Neural cell (in vitro differentiated cells): ENCODE measurements at regions not wholly inside any gene's neighbourhood (a gene's known extent, or its start where the extent isn't known, plus 50 kb on each side); places are given as distances from the start of the nearest gene placed in this dataset.

ENCODE experiments used
- H2AFZ ChIP-seq: fragments of 200-600, 300-800 bp; sonication (generic), shearing (Covaris generic); 2 replicates; pipeline ENCODE4 v1.6.0; 2014; ENCODE audit warnings: low read depth, mild to moderate bottlenecking, antibody characterized with exemption, low read length, moderate library complexity
- H3F3A ChIP-seq: fragments of 200-600 bp; shearing (Covaris generic); 2 replicates; pipeline ENCODE4 v1.6.1; 2016; ENCODE audit warnings: mild to moderate bottlenecking, moderate library complexity, mixed read lengths, antibody characterized with exemption, low read length; ENCODE audit not compliant: insufficient read depth, poor library complexity, severe bottlenecking
- H3K27ac ChIP-seq: fragments of 200-600, 300-800 bp; sonication (generic), shearing (Covaris generic); 2 replicates; pipeline ENCODE4 v1.5.1; 2014; ENCODE audit warnings: mild to moderate bottlenecking, low read length, moderate library complexity
- H3K27me3 ChIP-seq: fragments of 300-800, 200-600 bp; sonication (generic), shearing (Covaris generic); 2 replicates; pipeline ENCODE4 v1.6.0; 2014; ENCODE audit warnings: mild to moderate bottlenecking, low read depth, low read length, moderate library complexity; ENCODE audit not compliant: insufficient read depth
- H3K36me3 ChIP-seq: fragments of 300-800, 200-600 bp; sonication (generic), shearing (Covaris generic); 2 replicates; pipeline ENCODE4 v1.5.1; 2014; ENCODE audit warnings: mild to moderate bottlenecking, antibody characterized with exemption, low read length, moderate library complexity; ENCODE audit not compliant: insufficient read depth
- H3K4me2 ChIP-seq: fragments of 300-800, 200-600 bp; sonication (generic), shearing (Covaris generic); 2 replicates; pipeline ENCODE4 v1.6.0; 2014; ENCODE audit warnings: mild to moderate bottlenecking, low read length
- H3K4me3 ChIP-seq: fragments of 300-800, 200-600 bp; sonication (generic), shearing (Covaris generic); 2 replicates; pipeline ENCODE4 v1.5.1; 2014; ENCODE audit warnings: mild to moderate bottlenecking, low read length, moderate library complexity
- H3K79me2 ChIP-seq: fragments of 200-600 bp; shearing (Covaris generic); replicated peaks from 2 replicates; pipeline ENCODE4 v1.6.0; 2014; ENCODE audit warnings: mild to moderate bottlenecking, low read length, moderate library complexity; ENCODE audit not compliant: insufficient read depth
- H3K9ac ChIP-seq: fragments of 300-800, 200-600 bp; sonication (generic), shearing (Covaris generic); 2 replicates; pipeline ENCODE4 v1.6.1; 2016; ENCODE audit warnings: mild to moderate bottlenecking, low read length, mixed read lengths
- H3K9me2 ChIP-seq: fragments of 200-600 bp; shearing (Covaris generic); 2 replicates; pipeline ENCODE4 v1.6.1; 2016; ENCODE audit warnings: mild to moderate bottlenecking, low read length, mixed read lengths; ENCODE audit not compliant: insufficient read depth
- H3K9me3 ChIP-seq: fragments of 200-600, 300-800 bp; sonication (generic), shearing (Covaris generic); 2 replicates; pipeline ENCODE4 v1.6.1; 2016; ENCODE audit warnings: mild to moderate bottlenecking, mixed run types, low read length, moderate library complexity, mixed read lengths
- H4K20me1 ChIP-seq: fragments of 200-600 bp; shearing (Covaris generic); 2 replicates; pipeline ENCODE4 v1.6.1; 2016; ENCODE audit warnings: mild to moderate bottlenecking, mixed run types; ENCODE audit not compliant: insufficient read depth
- CTCF ChIP-seq: fragments of 450-650 bp; IDR thresholded peaks from 2 replicates; pipeline ENCODE4 v1.5.1; 2014; ENCODE audit warnings: antibody characterized with exemption, mild to moderate bottlenecking, moderate library complexity; ENCODE audit not compliant: poor library complexity, severe bottlenecking
- EP300 ChIP-seq: fragments of 450-650 bp; conservative IDR thresholded peaks from 2 replicates; pipeline ENCODE4 v1.6.1; 2014; ENCODE audit warnings: antibody characterized with exemption, mild to moderate bottlenecking, moderate library complexity; ENCODE audit not compliant: poor library complexity, severe bottlenecking
- EZH2 ChIP-seq: fragments of 200-600, 300-800 bp; shearing (Covaris generic), sonication (generic); IDR thresholded peaks from 2 replicates; pipeline ENCODE4 v1.6.1; 2014; ENCODE audit warnings: antibody characterized with exemption, low read length, borderline replicate concordance, mild to moderate bottlenecking; ENCODE audit not compliant: insufficient read depth, poor library complexity, severe bottlenecking
- MXI1 ChIP-seq: fragments of 450-650 bp; conservative IDR thresholded peaks from 2 replicates; pipeline ENCODE4 v1.6.1; 2014; ENCODE audit warnings: antibody characterized with exemption, mild to moderate bottlenecking; ENCODE audit not compliant: poor library complexity, severe bottlenecking
- POLR2AphosphoS5 ChIP-seq: IDR thresholded peaks from 2 replicates; pipeline ENCODE4 v1.6.1; 2012
- RAD21 ChIP-seq: fragments of 450-650 bp; conservative IDR thresholded peaks from 2 replicates; pipeline ENCODE4 v1.6.1; 2014; ENCODE audit warnings: antibody characterized with exemption, mild to moderate bottlenecking, moderate library complexity
- SMC3 ChIP-seq: fragments of 450-650 bp; conservative IDR thresholded peaks from 2 replicates; pipeline ENCODE4 v1.6.1; 2014; ENCODE audit warnings: antibody characterized with exemption, mild to moderate bottlenecking, moderate library complexity; ENCODE audit not compliant: poor library complexity
- TAF1 ChIP-seq: IDR thresholded peaks from 2 replicates; pipeline ENCODE4 v1.6.1; 2012; ENCODE audit warnings: low read depth
- TF ChIP-seq, protein P1 (sequence below): IDR thresholded peaks from 2 replicates; pipeline ENCODE4 v1.6.1; 2012; ENCODE audit warnings: borderline replicate concordance

- H3K27me3 ChIP-seq = no peaks in the 10 kb centered on the region
- no peak overlapping the region for H3K4me3 ChIP-seq
- no peaks in the 10 kb centered on the region for H3K36me3 ChIP-seq
- H3K27ac ChIP-seq = no peak overlapping the region
- no peaks in the 10 kb centered on the region for H4K20me1 ChIP-seq
- H3K79me2 ChIP-seq = no peaks in the 10 kb centered on the region
- H3F3A ChIP-seq = no peaks in the 10 kb centered on the region
- no peak for TF ChIP-seq RAD21
- TF ChIP-seq TAF1 = no peak
- TF ChIP-seq MXI1 = no peak
- no peak for TF ChIP-seq POLR2AphosphoS5
- H3K4me2 ChIP-seq = no peak overlapping the region
- H2AFZ ChIP-seq = no peak overlapping the region
- no peaks in the 10 kb centered on the region for H3K9me3 ChIP-seq
- no peaks in the 10 kb centered on the region for H3K9me2 ChIP-seq
- no peak overlapping the region for H3K9ac ChIP-seq
Observed at GRCh38 chr5:120084543-120084870, 379.6 kb upstream of the PRR16 start.

GRCh38 chr5:120086081-120086480 is 378.0 kb upstream of the PRR16 start:
- H3F3A ChIP-seq = no peaks in the 10 kb centered on the region
- H3K9me3 ChIP-seq = no peaks in the 10 kb centered on the region
- no peaks in the 10 kb centered on the region for H3K79me2 ChIP-seq
- no peaks in the 10 kb centered on the region for H3K36me3 ChIP-seq
- no peak overlapping the region for H3K27ac ChIP-seq
- H4K20me1 ChIP-seq = no peaks in the 10 kb centered on the region
- H3K4me2 ChIP-seq = no peak overlapping the region
- no peak overlapping the region for H2AFZ ChIP-seq
- H3K9me2 ChIP-seq = no peaks in the 10 kb centered on the region
- no peak overlapping the region for H3K4me3 ChIP-seq
- H3K9ac ChIP-seq = no peak overlapping the region
- TF ChIP-seq SMC3 (no peak), EP300 (no peak), POLR2AphosphoS5 (no peak)
- TF ChIP-seq, protein P1, sequence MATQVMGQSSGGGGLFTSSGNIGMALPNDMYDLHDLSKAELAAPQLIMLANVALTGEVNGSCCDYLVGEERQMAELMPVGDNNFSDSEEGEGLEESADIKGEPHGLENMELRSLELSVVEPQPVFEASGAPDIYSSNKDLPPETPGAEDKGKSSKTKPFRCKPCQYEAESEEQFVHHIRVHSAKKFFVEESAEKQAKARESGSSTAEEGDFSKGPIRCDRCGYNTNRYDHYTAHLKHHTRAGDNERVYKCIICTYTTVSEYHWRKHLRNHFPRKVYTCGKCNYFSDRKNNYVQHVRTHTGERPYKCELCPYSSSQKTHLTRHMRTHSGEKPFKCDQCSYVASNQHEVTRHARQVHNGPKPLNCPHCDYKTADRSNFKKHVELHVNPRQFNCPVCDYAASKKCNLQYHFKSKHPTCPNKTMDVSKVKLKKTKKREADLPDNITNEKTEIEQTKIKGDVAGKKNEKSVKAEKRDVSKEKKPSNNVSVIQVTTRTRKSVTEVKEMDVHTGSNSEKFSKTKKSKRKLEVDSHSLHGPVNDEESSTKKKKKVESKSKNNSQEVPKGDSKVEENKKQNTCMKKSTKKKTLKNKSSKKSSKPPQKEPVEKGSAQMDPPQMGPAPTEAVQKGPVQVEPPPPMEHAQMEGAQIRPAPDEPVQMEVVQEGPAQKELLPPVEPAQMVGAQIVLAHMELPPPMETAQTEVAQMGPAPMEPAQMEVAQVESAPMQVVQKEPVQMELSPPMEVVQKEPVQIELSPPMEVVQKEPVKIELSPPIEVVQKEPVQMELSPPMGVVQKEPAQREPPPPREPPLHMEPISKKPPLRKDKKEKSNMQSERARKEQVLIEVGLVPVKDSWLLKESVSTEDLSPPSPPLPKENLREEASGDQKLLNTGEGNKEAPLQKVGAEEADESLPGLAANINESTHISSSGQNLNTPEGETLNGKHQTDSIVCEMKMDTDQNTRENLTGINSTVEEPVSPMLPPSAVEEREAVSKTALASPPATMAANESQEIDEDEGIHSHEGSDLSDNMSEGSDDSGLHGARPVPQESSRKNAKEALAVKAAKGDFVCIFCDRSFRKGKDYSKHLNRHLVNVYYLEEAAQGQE = no peak
- no peaks in the 10 kb centered on the region for H3K27me3 ChIP-seq

- no peaks in the 10 kb centered on the region for H3K36me3 ChIP-seq
- no peaks in the 10 kb centered on the region for H3K79me2 ChIP-seq
- no peak overlapping the region for H3K27ac ChIP-seq
- no peak overlapping the region for H3K4me2 ChIP-seq
- H2AFZ ChIP-seq = no peak overlapping the region
- H3K27me3 ChIP-seq = no peaks in the 10 kb centered on the region
- H3K9me2 ChIP-seq = no peaks in the 10 kb centered on the region
- no peaks in the 10 kb centered on the region for H3F3A ChIP-seq
- H3K9me3 ChIP-seq = no peaks in the 10 kb centered on the region
- no peaks in the 10 kb centered on the region for H4K20me1 ChIP-seq
- TF ChIP-seq, protein P1 = no peak
- no peak for TF ChIP-seq EP300
- TF ChIP-seq MXI1 = no peak
- no peak for TF ChIP-seq RAD21
- TF ChIP-seq SMC3 = no peak
- TF ChIP-seq POLR2AphosphoS5 = no peak
- TF ChIP-seq CTCF = no peak
- TF ChIP-seq EZH2 = no peak
- no peak for TF ChIP-seq TAF1
- no peak overlapping the region for H3K9ac ChIP-seq
- no peak overlapping the region for H3K4me3 ChIP-seq
Observed at GRCh38 chr5:120088412-120088811, 375.7 kb upstream of the PRR16 start.
